HepG2 (cell line): ENCODE measurements at regions not wholly inside any gene's neighbourhood (a gene's known extent, or its start where the extent isn't known, plus 50 kb on each side); places are given as distances from the start of the nearest gene placed in this dataset.
A peak's percentile ranks its signal among the peaks of the same experiment; 100 is the strongest.

ENCODE experiments used
- AGO1 ChIP-seq: fragments of 200-400 bp; formaldehyde crosslinking; IDR thresholded peaks from 2 replicates; pipeline ENCODE4 v1.6.1; 2017; ENCODE audit warnings: mild to moderate bottlenecking, low read depth, low read length, moderate library complexity; ENCODE audit not compliant: poor library complexity, severe bottlenecking
- DRAP1 ChIP-seq: IDR thresholded peaks from 2 replicates; pipeline ENCODE4 v1.6.1; 2016; ENCODE audit warnings: missing genetic modification reagents, missing compliant biosample characterization
- KAT7 ChIP-seq: IDR thresholded peaks from 2 replicates; pipeline ENCODE4 v1.6.1; 2018; ENCODE audit warnings: borderline replicate concordance, missing compliant biosample characterization
- KDM2A ChIP-seq: sonication (generic); formaldehyde crosslinking; IDR thresholded peaks from 2 replicates; pipeline ENCODE4 v1.4.0; 2020; ENCODE audit warnings: low read depth, missing genetic modification reagents, borderline replicate concordance
- MEF2D ChIP-seq: sonication (generic); formaldehyde crosslinking; IDR thresholded peaks from 2 replicates; pipeline ENCODE4 v1.5.1; 2020; ENCODE audit warnings: mild to moderate bottlenecking, missing genetic modification reagents
- MIER3 ChIP-seq: IDR thresholded peaks from 2 replicates; pipeline ENCODE4 v1.6.1; 2016; ENCODE audit warnings: missing compliant biosample characterization, borderline replicate concordance
- MLLT10 ChIP-seq: sonication (generic); formaldehyde crosslinking; IDR thresholded peaks from 2 replicates; pipeline ENCODE4 v1.4.0; 2020; ENCODE audit warnings: missing genetic modification reagents
- MYPOP ChIP-seq: sonication (generic); formaldehyde crosslinking; IDR thresholded peaks from 2 replicates; pipeline ENCODE4 v1.8.1; 2023; ENCODE audit warnings: mild to moderate bottlenecking, moderate library complexity, missing genetic modification reagents
- NFE2 ChIP-seq: sonication (generic); formaldehyde crosslinking; IDR thresholded peaks from 2 replicates; pipeline ENCODE4 v1.4.0; 2020; ENCODE audit warnings: missing genetic modification reagents
- PITX1 ChIP-seq: sonication (generic); formaldehyde crosslinking; IDR thresholded peaks from 2 replicates; pipeline ENCODE4 v1.5.1; 2020; ENCODE audit warnings: mild to moderate bottlenecking, missing genetic modification reagents
- PRMT3 ChIP-seq: sonication (generic); formaldehyde crosslinking; IDR thresholded peaks from 2 replicates; pipeline ENCODE4 v1.8.1; 2022; ENCODE audit warnings: low read depth, mild to moderate bottlenecking, moderate library complexity, missing genetic modification reagents, borderline replicate concordance
- ZBTB1 ChIP-seq: sonication (generic); formaldehyde crosslinking; IDR thresholded peaks from 2 replicates; pipeline ENCODE4 v1.4.0; 2020; ENCODE audit warnings: missing genetic modification reagents, borderline replicate concordance
- ZBTB7A ChIP-seq: sonication (generic); formaldehyde crosslinking; IDR thresholded peaks from 2 replicates; pipeline ENCODE4 v1.8.0; 2022; ENCODE audit warnings: mild to moderate bottlenecking, missing genetic modification reagents
- ZFP36L1 ChIP-seq: sonication (generic); formaldehyde crosslinking; IDR thresholded peaks from 2 replicates; pipeline ENCODE4 v1.8.0; 2022; ENCODE audit warnings: mild to moderate bottlenecking, missing genetic modification reagents, moderate library complexity
- ZFP90 ChIP-seq: sonication (generic); formaldehyde crosslinking; IDR thresholded peaks from 2 replicates; pipeline ENCODE4 v1.8.0; 2022; ENCODE audit warnings: missing genetic modification reagents, mild to moderate bottlenecking, inconsistent platforms, borderline replicate concordance
- ZNF274 ChIP-seq: sonication (generic); formaldehyde crosslinking; IDR thresholded peaks from 2 replicates; pipeline ENCODE4 v1.5.1; 2020; ENCODE audit warnings: mild to moderate bottlenecking, missing genetic modification reagents
- ZNF30 ChIP-seq: sonication (generic); formaldehyde crosslinking; IDR thresholded peaks from 2 replicates; pipeline ENCODE4 v1.5.0; 2020; ENCODE audit warnings: mild to moderate bottlenecking, missing genetic modification reagents
- ZNF556 ChIP-seq: sonication (generic); formaldehyde crosslinking; IDR thresholded peaks from 2 replicates; pipeline ENCODE4 v1.4.0; 2020; ENCODE audit warnings: mild to moderate bottlenecking, missing genetic modification reagents, borderline replicate concordance
- ZNF747 ChIP-seq: sonication (generic); formaldehyde crosslinking; IDR thresholded peaks from 2 replicates; pipeline ENCODE4 v1.8.1; 2023; ENCODE audit warnings: missing genetic modification reagents, mild to moderate bottlenecking, borderline replicate concordance
- ZSCAN31 ChIP-seq: sonication (generic); formaldehyde crosslinking; IDR thresholded peaks from 2 replicates; pipeline ENCODE4 v1.5.0; 2020; ENCODE audit warnings: low read depth, mild to moderate bottlenecking, missing genetic modification reagents
- TF ChIP-seq, protein P1 (sequence below): sonication (generic); formaldehyde crosslinking; IDR thresholded peaks from 2 replicates; pipeline ENCODE4 v1.4.0; 2020; ENCODE audit warnings: missing genetic modification reagents

DNA sequence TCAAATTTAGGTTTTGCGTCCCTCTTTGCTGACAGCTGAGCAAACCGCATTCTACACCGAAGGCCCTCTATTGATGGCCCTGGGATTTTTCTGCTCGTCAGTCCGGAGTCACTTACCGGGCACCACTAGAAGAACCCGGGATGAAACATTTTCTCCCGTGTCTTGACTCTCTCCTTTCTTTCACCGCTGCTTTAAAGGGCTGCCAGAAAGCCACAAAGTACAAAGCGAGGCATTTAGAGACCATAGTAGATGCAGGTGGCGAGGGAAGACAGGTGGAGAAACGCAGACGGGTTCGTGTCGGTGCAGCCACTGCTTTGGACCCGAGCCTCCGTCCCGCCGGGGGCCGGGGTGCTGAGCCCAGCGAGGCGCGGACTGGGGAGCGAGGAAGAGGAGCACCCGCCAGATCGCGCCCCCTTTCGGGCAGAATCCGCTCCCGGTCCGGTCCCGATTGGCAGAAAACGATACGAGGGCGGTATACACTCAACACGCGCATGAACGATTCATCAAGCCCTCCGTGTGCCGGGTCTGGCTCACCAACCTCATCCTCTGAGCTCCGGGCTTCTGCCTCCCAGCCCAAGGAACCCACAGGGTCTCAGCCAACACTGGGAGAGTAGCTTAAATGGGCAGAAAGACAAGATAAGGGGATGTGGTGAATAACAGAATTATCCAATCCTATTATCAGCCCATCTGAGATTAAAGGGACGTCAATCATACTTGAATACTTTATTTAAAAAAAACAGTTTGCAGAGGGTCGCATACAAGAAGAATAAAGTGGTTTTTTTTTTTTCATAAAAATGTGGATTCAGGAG, 84.9 kb downstream of the TRIM27 start (continued):
- peak; percentile 55; the same call in 1 of the 2 replicates for TF ChIP-seq MIER3 (CRISPR knock-in tag)
- 0 out of 2 replicates have a peak, but pooled peaks have one; percentile 73 for TF ChIP-seq KAT7
- TF ChIP-seq DRAP1 (CRISPR knock-in tag): peak; percentile 62; the same call in 1 of the 2 replicates
- TF ChIP-seq ZNF30 (CRISPR knock-in tag): no peak
- TF ChIP-seq ZNF747: peak; percentile 65; the same call in 1 of the 2 replicates
- peak; percentile 18; the same call in 1 of the 2 replicates for TF ChIP-seq ZFP90 (CRISPR knock-in tag)
- TF ChIP-seq ZFP36L1 (CRISPR knock-in tag): 0 out of 2 replicates have a peak, but pooled peaks have one; percentile 66
- peak; percentile 37; the same call in 1 of the 2 replicates for TF ChIP-seq MYPOP (CRISPR knock-in tag)
- TF ChIP-seq PRMT3: no peak
- TF ChIP-seq, protein P1, sequence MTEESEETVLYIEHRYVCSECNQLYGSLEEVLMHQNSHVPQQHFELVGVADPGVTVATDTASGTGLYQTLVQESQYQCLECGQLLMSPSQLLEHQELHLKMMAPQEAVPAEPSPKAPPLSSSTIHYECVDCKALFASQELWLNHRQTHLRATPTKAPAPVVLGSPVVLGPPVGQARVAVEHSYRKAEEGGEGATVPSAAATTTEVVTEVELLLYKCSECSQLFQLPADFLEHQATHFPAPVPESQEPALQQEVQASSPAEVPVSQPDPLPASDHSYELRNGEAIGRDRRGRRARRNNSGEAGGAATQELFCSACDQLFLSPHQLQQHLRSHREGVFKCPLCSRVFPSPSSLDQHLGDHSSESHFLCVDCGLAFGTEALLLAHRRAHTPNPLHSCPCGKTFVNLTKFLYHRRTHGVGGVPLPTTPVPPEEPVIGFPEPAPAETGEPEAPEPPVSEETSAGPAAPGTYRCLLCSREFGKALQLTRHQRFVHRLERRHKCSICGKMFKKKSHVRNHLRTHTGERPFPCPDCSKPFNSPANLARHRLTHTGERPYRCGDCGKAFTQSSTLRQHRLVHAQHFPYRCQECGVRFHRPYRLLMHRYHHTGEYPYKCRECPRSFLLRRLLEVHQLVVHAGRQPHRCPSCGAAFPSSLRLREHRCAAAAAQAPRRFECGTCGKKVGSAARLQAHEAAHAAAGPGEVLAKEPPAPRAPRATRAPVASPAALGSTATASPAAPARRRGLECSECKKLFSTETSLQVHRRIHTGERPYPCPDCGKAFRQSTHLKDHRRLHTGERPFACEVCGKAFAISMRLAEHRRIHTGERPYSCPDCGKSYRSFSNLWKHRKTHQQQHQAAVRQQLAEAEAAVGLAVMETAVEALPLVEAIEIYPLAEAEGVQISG (CRISPR knock-in tag): peak; percentile 82
- TF ChIP-seq ZBTB7A (CRISPR knock-in tag): 0 out of 2 replicates have a peak, but pooled peaks have one; percentile 37
- peak; percentile 95; the same call in 1 of the 2 replicates for TF ChIP-seq KDM2A (CRISPR knock-in tag)
- TF ChIP-seq NFE2 (CRISPR knock-in tag): no peak
- no peak for TF ChIP-seq ZNF274
- TF ChIP-seq AGO1: no peak
- no peak for TF ChIP-seq MLLT10 (CRISPR knock-in tag)
- TF ChIP-seq ZNF556: peak; percentile 92
- TF ChIP-seq ZSCAN31 (CRISPR knock-in tag): peak; percentile 85
- no peak for TF ChIP-seq ZBTB1 (CRISPR knock-in tag)
- TF ChIP-seq PITX1 (CRISPR knock-in tag): peak; percentile 80
- peak; percentile 77 for TF ChIP-seq MEF2D (CRISPR knock-in tag)
